SIG-M5 treated with dmso at 0.1 percent for 504 hours (cell line): ENCODE measurements at regions not wholly inside any gene's neighbourhood (a gene's known extent, or its start where the extent isn't known, plus 50 kb on each side); places are given as distances from the start of the nearest gene placed in this dataset.

Experiments used
- DNase-seq: peaks from one replicate; lab custom pipeline; 2025; ENCODE audit not compliant: unreplicated experiment; lab: John Stamatoyannopoulos, UW

- no peak for DNase-seq
These were observed 378.3 kb upstream of the SALL3 start for GRCh38 chr18:78601349-78601748.

GRCh38 chr18:78601923-78602322 lies 377.7 kb upstream of the SALL3 start:
- DNase-seq: no peak

GRCh38 chr18:78602430-78602829 lies 377.2 kb upstream of the SALL3 start:
- no peak for DNase-seq

- DNase-seq: no peak
These were observed 376.3 kb upstream of the SALL3 start for GRCh38 chr18:78603102-78603983.

- no peak for DNase-seq
These were observed 374.4 kb upstream of the SALL3 start for GRCh38 chr18:78605255-78605654.

GRCh38 chr18:78607221-78607620 lies 372.4 kb upstream of the SALL3 start:
- no peak for DNase-seq

GRCh38 chr18:78607784-78608183 lies 371.8 kb upstream of the SALL3 start:
- DNase-seq: no peak

GRCh38 chr18:78610179-78610578 lies 369.4 kb upstream of the SALL3 start:
- DNase-seq: no peak

GRCh38 chr18:78611201-78611800 lies 368.3 kb upstream of the SALL3 start:
- no peak for DNase-seq

- DNase-seq: no peak
These were observed 367.7 kb upstream of the SALL3 start for GRCh38 chr18:78611869-78612268.

GRCh38 chr18:78612318-78612717 lies 367.3 kb upstream of the SALL3 start:
- no peak for DNase-seq

- no peak for DNase-seq
These were observed 366.8 kb upstream of the SALL3 start for GRCh38 chr18:78612801-78613200.

- no peak for DNase-seq
These were observed 360.9 kb upstream of the SALL3 start for GRCh38 chr18:78618726-78619125.

- no peak for DNase-seq
These were observed 359.8 kb upstream of the SALL3 start for GRCh38 chr18:78619854-78620253.

GRCh38 chr18:78620326-78620725 lies 359.3 kb upstream of the SALL3 start:
- no peak for DNase-seq

GRCh38 chr18:78621141-78621755 lies 358.4 kb upstream of the SALL3 start:
- DNase-seq: no peak

GRCh38 chr18:78622251-78622906 lies 357.2 kb upstream of the SALL3 start:
- DNase-seq: no peak

- DNase-seq: no peak
These were observed 356.6 kb upstream of the SALL3 start for GRCh38 chr18:78622907-78623541.

- DNase-seq: no peak
These were observed 354.9 kb upstream of the SALL3 start for GRCh38 chr18:78624646-78625279.

- peak; percentile 64 for DNase-seq
These were observed 353.8 kb upstream of the SALL3 start for GRCh38 chr18:78625847-78626246.
